GM20000 (cell line): ENCODE measurements at regions not wholly inside any gene's neighbourhood (a gene's known extent, or its start where the extent isn't known, plus 50 kb on each side); places are given as distances from the start of the nearest gene placed in this dataset.

Source experiments
- DNase-seq: peaks from one replicate; pipeline ENCODE4 v3.0.0; 2012; ENCODE audit warnings: low spot score
- TF ChIP-seq, protein P1 (sequence below): IDR thresholded peaks from 2 replicates; pipeline ENCODE4 v1.5.1; 2012; ENCODE audit warnings: mild to moderate bottlenecking, control low read depth; ENCODE audit errors: extremely low read depth, missing control alignments

DNA sequence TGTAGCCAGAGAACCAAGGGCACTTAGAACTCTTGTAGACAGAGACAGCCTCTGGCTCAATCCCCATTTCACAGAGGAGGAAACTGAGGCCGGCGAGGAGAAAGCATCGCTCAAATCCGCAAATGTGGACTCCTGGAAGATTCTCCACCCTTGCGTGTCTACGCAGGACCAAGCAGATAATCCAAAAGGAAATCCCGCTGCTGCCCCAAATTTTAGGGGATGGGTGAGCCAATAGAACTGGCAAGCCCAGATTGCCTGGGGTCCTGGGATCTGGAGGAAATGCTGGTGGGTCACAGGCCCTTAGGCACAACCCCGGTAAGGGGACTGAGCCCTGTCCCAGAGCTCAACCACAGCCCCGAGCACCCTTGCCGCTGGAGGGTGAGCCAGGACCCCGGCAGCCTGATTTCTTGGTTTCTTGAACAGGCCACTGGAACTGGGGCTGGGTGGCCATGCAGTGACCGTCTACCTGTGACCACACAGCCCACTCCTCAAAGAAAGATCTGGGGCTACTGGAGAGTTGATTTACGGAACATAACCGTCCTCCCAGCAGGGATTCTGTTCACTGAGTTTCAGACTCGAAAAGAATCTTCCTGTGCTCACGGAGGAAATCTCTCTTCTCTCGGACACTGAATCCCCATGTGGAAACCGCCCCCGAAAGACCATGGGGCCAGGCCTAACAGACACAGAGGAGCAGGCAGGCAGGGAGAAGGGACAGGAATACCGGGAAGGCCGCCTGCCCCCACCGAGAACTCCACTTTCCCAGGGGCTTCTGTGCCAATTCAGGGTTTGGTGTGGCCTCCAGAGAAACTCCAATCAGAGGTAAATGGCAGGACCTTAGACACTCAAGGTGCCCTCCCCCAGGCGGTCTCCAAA, 238.4 kb downstream of the NPHP4 start:
- DNase-seq = no peak
- TF ChIP-seq, protein P1, sequence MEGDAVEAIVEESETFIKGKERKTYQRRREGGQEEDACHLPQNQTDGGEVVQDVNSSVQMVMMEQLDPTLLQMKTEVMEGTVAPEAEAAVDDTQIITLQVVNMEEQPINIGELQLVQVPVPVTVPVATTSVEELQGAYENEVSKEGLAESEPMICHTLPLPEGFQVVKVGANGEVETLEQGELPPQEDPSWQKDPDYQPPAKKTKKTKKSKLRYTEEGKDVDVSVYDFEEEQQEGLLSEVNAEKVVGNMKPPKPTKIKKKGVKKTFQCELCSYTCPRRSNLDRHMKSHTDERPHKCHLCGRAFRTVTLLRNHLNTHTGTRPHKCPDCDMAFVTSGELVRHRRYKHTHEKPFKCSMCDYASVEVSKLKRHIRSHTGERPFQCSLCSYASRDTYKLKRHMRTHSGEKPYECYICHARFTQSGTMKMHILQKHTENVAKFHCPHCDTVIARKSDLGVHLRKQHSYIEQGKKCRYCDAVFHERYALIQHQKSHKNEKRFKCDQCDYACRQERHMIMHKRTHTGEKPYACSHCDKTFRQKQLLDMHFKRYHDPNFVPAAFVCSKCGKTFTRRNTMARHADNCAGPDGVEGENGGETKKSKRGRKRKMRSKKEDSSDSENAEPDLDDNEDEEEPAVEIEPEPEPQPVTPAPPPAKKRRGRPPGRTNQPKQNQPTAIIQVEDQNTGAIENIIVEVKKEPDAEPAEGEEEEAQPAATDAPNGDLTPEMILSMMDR = no peak

DNA sequence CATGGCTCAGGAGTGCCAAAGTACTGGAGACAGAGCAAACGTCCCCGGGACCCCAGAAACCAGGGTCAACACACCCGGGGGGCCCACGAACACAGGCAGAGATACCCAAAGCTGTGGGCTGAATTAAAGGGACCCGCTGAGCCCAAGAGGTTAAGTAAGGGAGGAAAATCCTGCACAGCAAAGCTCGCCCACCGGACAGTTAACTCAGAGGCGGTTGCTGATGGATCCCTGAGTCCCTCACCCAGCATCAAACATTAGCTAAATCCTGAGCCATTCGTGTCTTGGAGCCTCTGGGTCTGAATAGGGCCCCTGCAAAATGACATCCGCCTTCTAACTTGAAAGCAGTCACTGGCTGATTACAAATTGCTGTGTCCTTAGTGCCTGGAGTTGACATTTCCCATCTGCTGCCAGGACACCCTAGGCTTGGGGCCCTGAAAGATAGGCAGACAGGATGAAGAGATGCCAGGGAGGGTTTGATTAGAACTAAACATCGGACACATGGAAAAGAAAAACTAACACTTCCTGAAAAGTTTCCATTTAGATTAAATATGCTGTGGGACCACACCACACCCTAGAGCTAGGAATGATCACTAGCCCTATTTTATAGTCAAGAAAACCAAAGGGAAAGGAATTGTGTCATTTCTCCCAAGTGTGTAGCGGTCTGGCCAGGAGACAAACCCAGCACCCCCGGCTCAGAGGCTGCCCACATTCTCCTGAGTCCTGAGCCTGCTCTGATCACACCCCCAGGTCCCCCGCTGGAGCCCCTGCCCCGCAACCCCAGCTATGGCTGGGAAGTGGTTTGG, 239.3 kb downstream of the NPHP4 start:
- DNase-seq = no peak
- TF ChIP-seq, protein P1 = no peak

DNA sequence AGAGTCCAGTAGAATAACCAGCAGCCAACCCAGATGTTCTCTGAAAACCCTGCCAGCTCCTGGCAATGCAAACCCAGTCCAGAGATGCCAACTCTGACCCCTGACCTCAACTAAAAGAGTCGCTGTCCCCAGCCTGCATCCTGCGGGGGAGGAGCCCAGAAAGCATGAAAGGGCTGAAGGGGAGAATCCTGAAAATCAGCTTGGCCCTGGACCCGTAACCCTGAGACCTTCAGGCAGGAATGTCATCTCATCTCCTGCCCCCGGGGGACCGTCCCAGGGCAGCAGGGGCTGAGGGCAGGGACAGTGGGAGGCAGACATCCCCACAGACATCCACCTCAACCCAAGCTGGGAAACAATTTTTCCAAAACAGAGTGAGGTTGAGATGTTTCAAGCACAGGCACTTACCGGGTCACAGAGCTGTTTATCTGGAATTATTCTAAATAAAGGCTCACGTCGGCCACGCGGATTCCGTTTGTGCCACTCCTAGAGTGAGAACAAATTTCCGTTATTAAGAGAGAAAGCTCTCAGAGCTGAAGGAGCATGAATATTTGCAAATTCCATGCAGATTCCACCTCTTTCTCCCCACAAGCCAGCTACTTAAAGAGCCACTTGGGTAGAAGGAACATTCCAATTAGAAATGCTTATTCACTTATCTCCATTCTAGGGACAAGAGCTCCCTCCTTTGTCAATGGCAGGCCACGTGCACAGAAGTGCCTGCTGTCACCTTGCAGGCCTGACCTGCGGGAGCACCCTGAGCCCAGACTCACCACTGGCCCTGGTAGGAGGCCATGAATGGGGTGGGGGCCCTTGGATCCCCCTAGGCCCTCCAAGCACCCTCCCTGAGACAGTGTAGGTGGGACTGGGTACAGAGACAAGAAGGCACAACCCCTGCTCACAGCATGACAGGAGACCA, 240.1 kb downstream of the NPHP4 start:
- DNase-seq = no peak
- TF ChIP-seq, protein P1 = no peak

DNA sequence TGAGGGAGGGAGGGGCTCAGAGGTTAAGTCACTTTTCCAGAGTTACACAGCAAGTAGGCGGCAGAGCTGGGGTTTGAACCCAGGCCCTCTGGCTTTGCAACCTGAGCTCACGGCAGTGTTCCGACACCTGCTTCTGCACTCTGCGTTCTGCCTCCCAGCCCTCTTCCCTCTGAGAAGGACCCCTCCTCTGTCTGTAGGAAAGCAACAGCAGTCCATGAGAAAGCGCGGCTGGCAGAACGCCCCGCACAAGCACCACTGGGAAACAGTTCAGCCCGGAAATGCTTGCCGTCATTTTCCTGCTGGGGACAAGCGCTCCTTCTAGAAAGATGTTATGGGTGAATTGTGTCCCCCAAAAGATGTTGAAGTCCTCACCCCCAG, 241.1 kb downstream of the NPHP4 start:
- no peak for DNase-seq
- TF ChIP-seq, protein P1 = no peak

DNA sequence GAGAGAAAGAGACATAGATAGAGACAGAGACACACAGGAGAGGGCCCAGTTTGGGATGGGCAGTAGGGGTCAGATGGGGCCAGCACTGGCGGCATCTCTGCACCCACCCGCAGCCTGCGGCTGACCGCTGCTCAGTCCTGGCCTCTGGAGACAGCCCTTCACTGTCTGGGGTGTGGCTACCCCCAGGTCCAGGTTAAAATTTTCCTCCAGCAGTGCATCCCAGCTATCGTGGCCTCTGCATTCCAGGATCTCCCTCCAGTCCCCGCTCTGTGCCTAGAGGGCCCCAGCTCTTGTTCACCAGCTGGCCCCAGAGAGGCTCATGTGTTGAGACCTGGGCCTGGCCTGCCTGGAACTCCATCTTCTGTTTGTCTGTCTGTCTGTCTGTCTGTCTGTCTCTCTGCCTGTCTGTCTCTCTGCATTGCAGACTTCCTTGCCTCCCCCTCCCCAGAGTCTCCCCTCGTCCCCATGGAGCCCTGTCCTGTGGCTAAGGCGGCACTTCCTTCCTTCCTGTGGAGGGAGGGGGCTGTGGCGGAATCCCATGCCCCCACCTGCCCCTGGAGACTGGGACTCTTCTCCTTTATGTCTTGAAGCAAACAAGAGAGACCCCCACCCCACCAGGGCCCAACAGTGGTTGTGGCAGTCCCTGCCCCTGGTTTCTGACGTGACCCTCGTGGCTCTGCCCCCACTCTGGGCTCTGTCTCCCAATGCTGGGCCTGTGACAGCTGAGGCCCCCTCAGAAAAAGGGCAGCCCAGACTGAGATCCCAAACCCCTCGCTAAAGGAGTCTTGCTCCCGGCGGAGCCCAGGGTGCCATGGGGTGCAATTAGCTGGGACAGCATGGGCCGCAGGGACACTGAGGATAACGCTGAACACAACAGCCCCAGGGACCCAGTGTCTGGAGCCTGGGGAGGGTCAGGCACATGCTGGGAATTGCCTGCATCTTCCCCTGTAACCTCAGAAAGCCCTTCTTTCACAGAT, 241.8 kb downstream of the NPHP4 start:
- no peak for DNase-seq
- TF ChIP-seq, protein P1 = no peak
